ENCODE measurements at regions not wholly inside any gene's neighbourhood (a gene's known extent, or its start where the extent isn't known, plus 50 kb on each side); places are given as distances from the start of the nearest gene placed in this dataset.
A peak's percentile ranks its signal among the peaks of the same experiment; 100 is the strongest.

- no peak for DNase-seq
- H3K27ac ChIP-seq (replicated peaks), result no peak overlapping the region
- H3K27me3 ChIP-seq (ENCODE audit: low read depth), result no peaks in the 10 kb centered on the region
- H3K4me1 ChIP-seq, result peaks cover 6% of the 10 kb centered on the region
- H3K9me3 ChIP-seq (replicated peaks), result no peaks in the 10 kb centered on the region
- intact Hi-C loops (cut with micrococcal nuclease), result no loop called here
- H3K36me3 ChIP-seq, result no peaks in the 10 kb centered on the region
- no peak overlapping the region for H3K4me3 ChIP-seq
- TF ChIP-seq, protein P1, sequence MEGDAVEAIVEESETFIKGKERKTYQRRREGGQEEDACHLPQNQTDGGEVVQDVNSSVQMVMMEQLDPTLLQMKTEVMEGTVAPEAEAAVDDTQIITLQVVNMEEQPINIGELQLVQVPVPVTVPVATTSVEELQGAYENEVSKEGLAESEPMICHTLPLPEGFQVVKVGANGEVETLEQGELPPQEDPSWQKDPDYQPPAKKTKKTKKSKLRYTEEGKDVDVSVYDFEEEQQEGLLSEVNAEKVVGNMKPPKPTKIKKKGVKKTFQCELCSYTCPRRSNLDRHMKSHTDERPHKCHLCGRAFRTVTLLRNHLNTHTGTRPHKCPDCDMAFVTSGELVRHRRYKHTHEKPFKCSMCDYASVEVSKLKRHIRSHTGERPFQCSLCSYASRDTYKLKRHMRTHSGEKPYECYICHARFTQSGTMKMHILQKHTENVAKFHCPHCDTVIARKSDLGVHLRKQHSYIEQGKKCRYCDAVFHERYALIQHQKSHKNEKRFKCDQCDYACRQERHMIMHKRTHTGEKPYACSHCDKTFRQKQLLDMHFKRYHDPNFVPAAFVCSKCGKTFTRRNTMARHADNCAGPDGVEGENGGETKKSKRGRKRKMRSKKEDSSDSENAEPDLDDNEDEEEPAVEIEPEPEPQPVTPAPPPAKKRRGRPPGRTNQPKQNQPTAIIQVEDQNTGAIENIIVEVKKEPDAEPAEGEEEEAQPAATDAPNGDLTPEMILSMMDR (IDR thresholded peaks at IDR 0.05; ENCODE audit: borderline replicate concordance), result no peak
Observed at GRCh38 chr12:19940267-19940666, 428.1 kb upstream of the PDE3A start.

GRCh38 chr12:19941096-19941495 is 427.2 kb upstream of the PDE3A start:
- no peak for DNase-seq
- H3K27me3 ChIP-seq (ENCODE audit: low read depth), result no peaks in the 10 kb centered on the region
- intact Hi-C loops (cut with micrococcal nuclease), result no loop called here
- no peaks in the 10 kb centered on the region for H3K9me3 ChIP-seq (replicated peaks)
- TF ChIP-seq, protein P1 (IDR thresholded peaks at IDR 0.05; ENCODE audit: borderline replicate concordance), result no peak
- no peak overlapping the region for H3K4me3 ChIP-seq
- peaks cover 14% of the 10 kb centered on the region for H3K4me1 ChIP-seq
- H3K36me3 ChIP-seq, result no peaks in the 10 kb centered on the region
- H3K27ac ChIP-seq (replicated peaks), result no peak overlapping the region

DNA sequence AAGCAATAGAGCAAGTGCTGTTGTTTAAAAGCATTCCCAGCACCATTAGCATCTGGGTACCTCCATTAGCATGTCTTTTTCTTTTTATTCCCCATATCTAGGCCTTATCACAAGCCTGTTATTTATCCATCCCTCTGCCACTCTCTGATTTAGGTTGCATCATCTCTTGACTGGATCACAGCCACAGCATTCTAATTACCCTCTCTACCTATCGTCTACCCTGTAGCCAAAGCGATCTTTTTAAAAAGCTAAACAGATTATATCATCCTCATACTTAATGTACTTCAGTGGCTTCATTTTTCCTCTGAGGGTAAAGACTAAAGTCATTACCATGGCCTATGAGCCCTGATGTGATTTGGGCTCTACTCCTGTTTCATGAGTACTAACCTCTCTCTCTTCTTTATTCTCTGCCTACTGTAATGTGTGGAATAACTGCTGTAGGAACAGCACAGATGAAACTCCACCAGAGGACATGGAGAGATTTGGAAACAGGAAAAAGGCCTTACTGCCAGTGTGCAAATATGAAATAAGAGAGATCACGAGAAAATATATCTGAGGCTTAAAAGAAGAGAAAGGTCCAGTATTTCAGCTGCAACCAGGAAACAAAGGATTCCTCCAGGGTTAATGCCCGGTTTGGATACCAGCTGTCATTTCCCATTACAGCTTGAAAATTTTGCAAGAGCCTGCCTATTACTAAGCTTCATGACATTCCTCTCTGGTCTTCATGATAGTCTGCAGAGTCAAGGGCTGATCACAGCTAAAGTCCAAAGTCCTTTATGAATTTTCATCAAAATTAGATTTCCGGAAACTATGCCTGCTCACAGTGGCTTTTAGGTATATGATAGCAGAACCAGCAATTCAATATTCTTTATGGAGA is 422.5 kb upstream of the PDE3A start:
- H3K27ac ChIP-seq (replicated peaks), result peak overlapping the region; percentile 37
- TF ChIP-seq, protein P1 (IDR thresholded peaks at IDR 0.05; ENCODE audit: borderline replicate concordance), result no peak
- intact Hi-C loops (cut with micrococcal nuclease), result no loop called here
- H3K9me3 ChIP-seq (replicated peaks), result no peaks in the 10 kb centered on the region
- peaks cover 24% of the 10 kb centered on the region for H3K4me1 ChIP-seq
- no peak for DNase-seq
- no peak overlapping the region for H3K4me3 ChIP-seq
- H3K36me3 ChIP-seq, result no peaks in the 10 kb centered on the region
- no peaks in the 10 kb centered on the region for H3K27me3 ChIP-seq (ENCODE audit: low read depth)

- H3K4me1 ChIP-seq, result peaks cover 24% of the 10 kb centered on the region
- no peak overlapping the region for H3K4me3 ChIP-seq
- TF ChIP-seq, protein P1 (IDR thresholded peaks at IDR 0.05; ENCODE audit: borderline replicate concordance), result no peak
- intact Hi-C loops (cut with micrococcal nuclease), result no loop called here
- no peaks in the 10 kb centered on the region for H3K27me3 ChIP-seq (ENCODE audit: low read depth)
- H3K9me3 ChIP-seq (replicated peaks), result no peaks in the 10 kb centered on the region
- peak overlapping the region; percentile 37 for H3K27ac ChIP-seq (replicated peaks)
- no peaks in the 10 kb centered on the region for H3K36me3 ChIP-seq
- no peak for DNase-seq
Observed at GRCh38 chr12:19946550-19946949, 421.8 kb upstream of the PDE3A start.

DNA sequence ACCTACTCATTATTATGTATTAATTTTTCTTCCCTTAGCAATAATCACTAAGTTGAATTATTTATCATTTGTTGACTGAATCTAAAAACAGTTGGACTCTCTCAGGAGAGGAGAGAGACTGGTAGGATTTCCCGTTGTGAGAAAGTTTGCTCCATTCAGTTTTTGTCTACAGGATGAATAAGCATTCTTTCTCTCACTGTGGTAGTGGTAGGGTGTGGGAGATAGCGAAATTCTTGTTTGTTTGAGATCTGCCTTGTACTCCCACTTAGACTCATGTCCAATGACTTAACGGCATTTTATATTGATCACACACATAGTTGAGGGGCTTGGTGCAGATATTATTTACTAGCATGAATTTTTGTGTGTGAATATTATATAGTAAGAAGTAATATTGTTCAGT is 421.0 kb upstream of the PDE3A start:
- H3K4me3 ChIP-seq, result no peak overlapping the region
- no peaks in the 10 kb centered on the region for H3K9me3 ChIP-seq (replicated peaks)
- H3K27ac ChIP-seq (replicated peaks), result peak overlapping the region; percentile 37
- no peaks in the 10 kb centered on the region for H3K27me3 ChIP-seq (ENCODE audit: low read depth)
- H3K36me3 ChIP-seq, result no peaks in the 10 kb centered on the region
- peaks cover 31% of the 10 kb centered on the region for H3K4me1 ChIP-seq
- TF ChIP-seq, protein P1 (IDR thresholded peaks at IDR 0.05; ENCODE audit: borderline replicate concordance), result no peak
- intact Hi-C loops (cut with micrococcal nuclease), result no loop called here
- no peak for DNase-seq

Data from left ventricle myocardium inferior (tissue), 1 donor.